NCI-H2227 (cell line): ENCODE measurements at regions not wholly inside any gene's neighbourhood (a gene's known extent, or its start where the extent isn't known, plus 50 kb on each side); places are given as distances from the start of the nearest gene placed in this dataset.
"Not testable (repeated sequence)": the region's sequence is repeated elsewhere in the genome, so short reads cannot be mapped to it uniquely, and the experiment has no call there.

Experiments used
- DNase-seq: peaks from one replicate; lab custom pipeline; 2025; ENCODE audit not compliant: unreplicated experiment; lab: John Stamatoyannopoulos, UW

DNA sequence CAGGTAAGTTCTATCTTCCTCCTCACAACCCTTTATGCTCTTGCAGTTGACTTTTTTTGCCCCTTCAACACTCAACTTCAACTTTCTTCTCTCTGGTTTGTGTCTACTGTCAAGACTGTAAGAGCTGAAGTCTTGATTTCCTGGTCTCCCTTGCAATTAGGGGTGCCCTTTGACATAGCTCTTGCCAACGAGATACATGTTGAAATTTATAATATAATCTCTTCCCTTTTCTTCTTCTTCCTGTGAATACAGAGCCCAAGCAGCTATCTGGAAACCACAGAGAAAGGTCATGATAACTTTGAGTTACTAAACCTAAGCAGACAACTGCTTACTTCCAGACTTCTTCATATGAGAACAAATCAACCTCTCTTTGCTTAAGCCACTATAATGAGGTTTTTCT is 163.5 kb downstream of the MC4R start:
- no peak for DNase-seq

DNA sequence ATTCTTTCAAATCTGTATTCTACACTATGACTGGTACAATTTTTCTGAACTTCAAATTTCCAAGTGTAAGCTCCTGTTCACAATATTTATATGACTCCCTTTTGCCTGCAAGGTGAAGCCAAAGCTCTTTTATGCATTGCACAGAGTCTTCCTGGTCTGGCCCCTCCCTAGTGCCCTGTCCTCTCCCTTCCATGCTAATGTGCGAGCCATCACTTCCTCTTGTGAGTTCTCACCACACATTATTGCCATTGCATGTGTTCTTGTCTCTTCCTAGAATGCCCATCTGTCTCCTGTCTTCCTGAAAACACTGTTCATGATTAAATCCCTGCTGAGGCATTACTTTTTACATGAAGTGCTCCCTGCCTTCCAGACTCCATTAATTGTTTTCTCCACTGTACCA is 169.9 kb downstream of the MC4R start:
- no peak for DNase-seq

DNA sequence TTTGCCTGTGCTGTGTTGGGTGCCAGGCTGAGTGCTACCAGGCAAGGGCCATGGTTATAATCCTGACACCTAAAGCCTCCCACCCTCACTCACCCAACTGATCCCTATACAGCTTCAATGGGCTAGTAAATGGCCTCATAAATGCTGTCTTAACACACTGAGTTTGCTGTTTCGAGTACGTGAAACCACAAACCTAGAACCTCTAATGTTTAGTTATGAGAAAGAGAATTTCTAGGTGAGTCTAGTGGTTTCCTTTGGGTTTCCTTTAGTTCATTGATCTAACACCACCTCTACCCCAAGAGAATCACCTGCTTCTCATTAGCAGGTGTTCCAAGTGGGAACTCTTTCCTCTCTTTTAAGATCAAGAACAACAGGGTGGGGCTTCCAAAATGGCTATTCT is 172.0 kb downstream of the MC4R start:
- DNase-seq, result no peak

DNA sequence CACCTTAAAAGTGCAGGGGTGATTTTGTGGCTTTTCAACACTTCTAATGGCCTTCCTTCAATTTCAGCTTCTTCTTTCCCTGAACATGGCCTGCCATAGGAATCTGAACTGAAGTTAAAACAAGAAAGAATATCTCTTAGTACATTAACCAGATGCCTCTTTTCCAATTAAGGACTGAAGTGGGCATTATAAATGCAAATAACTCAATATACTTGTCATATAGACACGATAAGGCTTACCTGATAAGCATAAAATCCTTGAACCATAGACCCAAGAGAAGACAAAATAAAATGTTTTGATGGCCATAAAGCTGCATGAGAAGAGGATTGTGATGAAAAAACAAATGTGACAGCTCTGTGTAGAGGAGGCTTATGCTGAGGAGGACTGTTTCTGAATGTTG is 173.1 kb downstream of the MC4R start:
- DNase-seq, result no peak

DNA sequence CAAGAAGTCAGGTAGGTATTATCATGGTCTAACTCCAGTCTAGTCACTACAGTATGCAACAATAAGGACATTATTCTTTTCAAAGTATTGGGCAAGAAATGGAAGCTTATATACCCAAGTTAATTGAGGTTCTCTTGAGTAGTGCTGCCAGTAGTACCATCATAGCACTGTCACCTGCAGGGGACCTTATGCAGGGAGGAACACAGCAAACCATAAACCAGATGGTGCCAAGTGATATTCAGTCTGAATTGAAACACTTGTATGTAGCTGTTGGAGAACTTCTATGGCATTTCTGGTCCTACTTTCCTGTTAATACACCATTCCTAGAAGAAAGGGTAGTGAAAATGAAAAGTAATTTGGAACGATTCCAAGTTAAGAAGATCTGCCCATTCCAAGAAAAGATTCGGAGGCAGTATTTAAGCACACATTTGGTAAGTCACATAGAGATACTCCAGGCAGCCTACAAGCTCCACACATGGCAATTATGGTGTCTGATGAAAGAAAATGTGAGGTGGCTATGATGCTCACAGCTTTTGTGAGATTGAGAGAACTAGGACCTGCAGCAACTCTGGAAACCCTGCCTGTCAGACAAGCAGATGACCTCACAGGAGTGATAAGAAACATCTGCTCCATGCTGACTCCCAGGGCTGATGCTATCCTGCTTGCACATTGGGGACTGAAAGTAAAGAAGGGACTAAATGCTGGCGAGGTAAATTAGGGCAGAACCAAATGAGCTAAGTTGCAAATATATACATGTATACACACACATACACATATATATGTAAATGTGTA is 174.7 kb downstream of the MC4R start:
- DNase-seq, result no peak

DNA sequence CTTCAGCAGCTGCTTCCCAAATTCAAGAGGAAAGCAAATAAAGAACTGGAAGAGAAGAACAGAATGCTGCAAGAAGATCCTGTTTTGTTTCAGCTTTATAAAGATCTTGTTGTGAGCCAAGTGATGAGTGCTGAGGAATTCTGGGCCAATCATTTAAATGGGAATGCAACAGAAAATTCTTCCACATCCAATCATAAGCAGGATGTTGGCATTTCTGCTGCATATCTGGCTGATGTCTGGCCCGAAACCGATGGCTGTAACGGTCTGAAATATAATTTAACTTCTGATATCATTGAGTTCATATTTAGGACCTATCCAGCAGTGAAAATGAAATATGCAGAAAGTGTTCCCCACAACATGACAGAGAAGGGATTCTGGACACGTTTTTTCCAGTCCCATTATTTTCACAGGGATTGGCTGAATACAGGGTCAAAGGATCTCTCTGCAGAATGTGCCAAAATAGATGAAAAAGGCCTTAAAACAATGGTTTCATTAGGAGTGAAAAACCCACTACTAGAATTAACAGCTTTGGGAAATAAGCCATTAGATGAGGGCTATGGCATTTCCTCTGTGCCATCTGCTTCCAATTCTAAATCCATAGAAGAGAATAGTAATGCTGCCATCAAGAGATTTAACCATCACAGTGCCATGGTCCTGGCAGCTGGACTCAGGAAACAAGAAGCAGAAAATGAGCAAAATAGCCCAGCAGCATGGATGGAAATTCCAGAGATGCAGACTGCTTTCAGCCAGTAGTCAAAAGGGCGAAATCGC is 175.6 kb downstream of the MC4R start:
- no peak for DNase-seq

DNA sequence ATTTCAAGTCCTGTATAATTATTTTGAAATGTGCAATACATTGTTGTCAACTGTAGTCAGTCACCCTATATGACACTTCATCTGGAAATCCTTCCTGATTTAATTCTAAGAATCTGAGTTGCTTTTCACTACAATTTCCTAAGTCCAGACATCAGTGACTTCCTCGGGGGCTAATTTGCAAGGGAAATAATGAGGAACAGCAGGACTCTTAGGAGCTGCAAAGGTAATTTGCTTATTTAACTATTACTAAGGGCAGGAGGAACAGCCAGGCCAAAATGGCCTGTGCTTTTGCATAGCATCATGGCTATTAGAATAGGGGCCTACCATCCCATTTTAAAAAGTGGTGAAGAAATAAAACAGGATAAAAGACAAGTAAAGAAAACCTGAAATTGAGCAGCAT is 178.8 kb downstream of the MC4R start:
- DNase-seq, result no peak

DNA sequence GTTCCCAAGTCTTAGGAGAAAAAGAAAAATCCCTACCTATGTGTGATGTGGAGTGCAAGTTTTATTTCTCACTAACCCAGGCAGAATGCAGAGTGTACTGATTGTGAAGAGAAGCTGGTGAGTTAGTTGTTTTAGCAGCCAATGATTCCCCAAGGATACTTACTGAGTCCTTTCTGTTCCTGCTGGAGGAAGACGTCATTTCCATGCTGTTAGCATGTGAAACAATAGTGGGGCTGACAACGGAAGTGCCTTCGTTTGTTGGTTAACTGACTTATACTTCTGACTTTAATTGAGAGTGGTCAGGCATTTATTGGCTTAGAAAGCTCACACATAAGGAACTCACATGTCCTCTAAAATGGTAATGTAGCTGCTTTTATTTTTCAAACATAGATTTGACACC is 180.6 kb downstream of the MC4R start:
- no peak for DNase-seq

DNA sequence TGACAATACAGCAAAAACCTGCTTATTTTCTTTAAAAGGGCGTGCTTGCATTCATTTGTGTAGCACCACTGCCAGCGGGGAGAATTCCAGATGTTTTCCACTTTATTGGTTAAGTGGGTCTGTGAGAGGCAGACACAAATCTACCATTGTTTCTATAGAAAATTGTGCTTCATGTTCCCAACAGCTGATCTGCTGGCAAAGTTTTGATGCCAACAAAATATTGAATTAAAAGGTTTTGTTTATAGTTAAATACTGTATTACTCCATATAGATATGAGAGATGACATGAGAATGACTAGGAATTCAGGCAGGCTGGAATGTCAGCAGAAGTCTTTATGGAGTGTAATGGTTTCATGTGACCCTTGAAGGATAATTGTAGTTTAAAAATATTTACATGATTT is 182.7 kb downstream of the MC4R start:
- no peak for DNase-seq

DNA sequence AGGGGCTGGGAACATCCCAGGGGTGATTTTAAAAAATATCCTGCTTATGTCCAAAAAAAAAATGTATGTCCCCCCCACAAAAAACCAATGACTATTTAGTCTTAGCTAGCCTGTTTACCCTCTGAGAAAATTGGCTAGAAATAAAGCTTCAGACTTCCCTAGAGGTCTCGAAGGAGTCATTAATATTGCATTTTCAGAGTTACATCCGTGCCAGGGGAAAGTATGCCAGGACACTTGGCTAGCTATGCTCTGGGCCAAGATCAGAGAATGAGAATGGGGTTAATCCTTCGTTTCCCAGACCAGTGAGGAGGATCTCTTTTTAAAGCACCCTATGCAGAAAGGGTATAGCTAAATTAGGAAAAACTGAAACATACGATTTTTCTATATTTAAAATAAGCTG is 183.6 kb downstream of the MC4R start:
- DNase-seq, result no peak

DNA sequence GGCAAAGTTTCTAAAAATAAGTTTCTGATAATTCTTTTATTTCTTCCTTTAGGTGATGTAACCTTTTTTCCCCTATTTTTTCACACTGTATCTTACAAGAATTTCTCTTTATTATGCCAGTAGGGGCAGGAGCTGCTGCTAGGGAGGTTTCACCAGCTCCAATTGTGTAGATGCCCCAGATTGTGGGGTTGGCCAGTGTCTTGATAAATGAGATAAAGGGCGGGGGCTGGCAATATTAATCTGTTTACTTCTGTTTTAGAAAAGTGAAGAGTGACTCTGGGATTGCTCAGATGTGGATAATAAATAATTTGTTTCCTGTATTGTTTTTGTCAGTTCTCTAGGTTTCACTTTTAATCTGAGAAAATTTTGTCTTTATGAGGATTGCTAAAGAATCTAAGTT is 190.4 kb downstream of the MC4R start:
- no peak for DNase-seq

DNA sequence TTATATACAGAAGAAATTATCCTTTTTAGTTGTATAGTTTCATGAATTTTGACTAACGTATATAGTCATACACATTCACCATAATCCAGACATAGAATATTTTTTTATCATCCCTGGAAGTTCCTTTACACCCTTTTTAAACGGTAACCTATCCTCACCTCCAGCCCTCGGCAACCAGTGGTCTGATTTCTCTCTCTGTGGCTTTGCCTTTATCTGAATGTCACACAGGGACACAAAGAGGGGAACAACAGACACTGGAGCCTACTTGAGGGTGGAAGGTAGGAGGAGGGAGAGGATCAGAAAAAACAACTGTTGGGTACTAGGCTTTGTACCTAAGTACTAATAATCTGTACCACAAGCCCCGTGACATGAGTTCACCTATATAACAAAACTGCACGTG is 191.9 kb downstream of the MC4R start:
- no peak for DNase-seq

DNA sequence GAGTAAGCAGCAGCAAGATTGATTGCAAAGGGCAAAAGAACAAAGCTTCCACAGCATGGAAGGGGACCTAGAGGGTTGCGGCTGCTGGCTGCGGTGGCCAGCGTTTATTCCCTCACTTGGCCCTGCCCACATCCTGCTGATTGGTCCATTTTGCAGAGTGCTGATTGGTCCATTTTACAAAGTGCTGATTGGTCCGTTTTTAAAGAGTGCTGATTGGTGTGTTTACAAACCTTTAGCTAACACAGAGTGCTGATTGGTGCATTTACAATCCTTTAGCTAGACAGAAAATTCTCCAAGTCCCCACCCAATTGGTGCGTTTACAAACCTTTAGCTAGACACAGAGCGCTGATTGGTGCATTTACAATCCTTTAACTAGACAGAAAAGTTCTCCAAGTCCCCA is 194.4 kb downstream of the MC4R start:
- DNase-seq, result not testable (repeated sequence)

DNA sequence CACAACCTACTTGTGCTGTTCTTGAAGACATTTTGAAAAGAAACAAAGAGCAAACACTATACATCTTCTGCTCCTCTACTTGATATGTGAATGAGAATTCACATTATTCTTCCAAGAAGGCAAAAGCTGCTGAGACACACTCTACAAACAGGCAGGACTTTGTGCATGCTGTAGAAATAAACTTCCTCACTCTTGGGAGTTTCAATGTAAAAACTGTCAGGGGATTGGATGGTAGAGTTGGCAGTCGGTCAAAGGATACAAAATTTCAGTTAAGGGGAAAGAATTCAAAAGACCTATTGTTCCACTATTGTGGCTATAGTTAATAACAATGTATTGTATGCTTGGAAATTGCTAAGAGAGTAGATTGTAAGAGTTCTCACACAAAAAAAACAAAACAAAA is 196.3 kb downstream of the MC4R start:
- DNase-seq, result no peak

DNA sequence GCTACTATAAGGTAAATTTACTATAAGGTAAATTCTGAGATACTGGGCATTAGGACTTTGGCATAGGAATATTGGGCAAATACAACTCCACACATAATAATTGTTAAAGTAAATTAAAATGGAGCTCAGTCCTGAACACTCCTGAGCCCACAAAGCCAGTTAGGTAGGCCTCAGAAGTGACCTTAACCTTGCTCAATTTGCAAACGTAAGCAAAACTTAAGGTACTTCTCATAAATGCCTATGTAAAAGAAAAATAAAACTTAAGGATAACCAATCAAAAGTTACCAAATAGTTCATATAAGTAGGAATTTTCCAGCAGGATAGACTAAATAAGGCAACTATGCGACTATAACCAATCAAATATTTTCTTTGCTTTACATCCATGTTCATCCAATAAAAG is 197.7 kb downstream of the MC4R start:
- no peak for DNase-seq

DNA sequence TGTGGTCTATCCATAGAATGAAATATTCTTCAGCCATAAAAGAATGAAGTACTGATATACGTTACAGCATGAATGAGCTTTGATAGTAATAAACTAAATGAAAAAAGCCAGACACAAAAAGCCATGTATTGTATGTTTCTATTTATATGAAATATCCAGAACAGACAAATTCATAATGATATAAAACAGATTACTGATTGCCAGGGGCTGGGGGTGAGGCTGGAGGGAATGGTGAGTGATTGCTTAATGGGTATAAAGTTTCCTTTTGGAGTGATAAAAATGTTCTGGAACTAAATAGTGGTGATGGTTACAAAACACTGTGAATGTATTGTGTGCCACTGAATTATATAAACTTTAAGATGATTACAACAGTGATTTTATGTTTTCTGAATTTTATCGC is 200.5 kb downstream of the MC4R start:
- DNase-seq, result no peak

DNA sequence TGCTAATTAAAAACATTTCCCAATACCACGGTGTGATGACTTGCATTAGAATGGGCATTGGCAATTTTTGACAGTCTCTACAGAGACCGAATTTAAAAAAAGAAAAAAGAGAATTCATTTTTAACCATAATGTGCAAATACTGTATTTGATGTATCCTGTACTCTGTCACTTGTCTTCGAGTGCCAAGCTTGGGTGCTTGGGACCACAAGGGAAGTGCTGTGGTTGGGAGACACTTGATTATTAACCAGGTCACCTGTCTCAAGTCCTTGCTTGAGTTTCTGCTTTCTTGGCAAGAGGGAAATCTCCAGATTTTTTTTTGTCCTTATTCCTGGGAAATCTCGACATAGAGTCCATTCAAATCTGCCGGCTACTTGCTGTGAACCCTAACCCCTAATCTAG is 209.0 kb downstream of the MC4R start:
- no peak for DNase-seq

DNA sequence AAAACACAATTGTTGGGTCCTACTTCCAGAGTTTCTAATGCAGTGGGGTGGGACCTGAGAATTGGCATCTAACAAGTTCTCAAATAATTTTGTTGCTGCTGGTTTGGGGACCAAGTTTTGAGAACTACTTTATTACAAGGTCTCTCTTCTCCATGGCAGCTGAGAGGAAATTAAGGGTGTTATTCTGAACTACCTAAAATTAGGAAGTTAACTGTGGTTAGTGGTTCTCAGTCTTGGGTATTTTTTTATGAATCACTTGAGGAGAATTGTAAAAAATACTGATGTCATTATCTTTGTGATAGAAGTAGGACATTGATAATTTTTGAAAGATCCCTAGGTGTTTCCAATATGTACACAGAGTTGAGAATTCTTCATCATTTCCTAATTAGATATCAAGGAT is 210.2 kb downstream of the MC4R start:
- no peak for DNase-seq

DNA sequence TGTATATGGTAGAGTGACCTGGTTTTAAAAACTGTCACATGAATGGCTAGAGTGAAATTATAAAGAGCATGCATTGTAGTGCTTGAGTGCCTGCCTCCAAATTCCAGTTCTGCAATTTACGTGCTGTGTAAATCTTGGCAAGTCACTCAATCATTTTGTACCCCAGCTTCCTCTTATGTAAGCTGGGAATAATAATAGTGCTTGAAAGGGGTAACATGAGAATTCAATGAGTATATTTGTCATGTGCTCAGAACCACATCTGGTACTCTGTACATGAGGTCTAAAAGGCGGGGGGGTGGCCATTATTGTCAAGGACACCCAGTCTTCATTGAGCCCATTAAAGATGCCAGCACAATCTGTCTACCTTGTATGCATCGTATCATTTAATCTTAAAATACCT is 214.8 kb downstream of the MC4R start:
- DNase-seq, result no peak

DNA sequence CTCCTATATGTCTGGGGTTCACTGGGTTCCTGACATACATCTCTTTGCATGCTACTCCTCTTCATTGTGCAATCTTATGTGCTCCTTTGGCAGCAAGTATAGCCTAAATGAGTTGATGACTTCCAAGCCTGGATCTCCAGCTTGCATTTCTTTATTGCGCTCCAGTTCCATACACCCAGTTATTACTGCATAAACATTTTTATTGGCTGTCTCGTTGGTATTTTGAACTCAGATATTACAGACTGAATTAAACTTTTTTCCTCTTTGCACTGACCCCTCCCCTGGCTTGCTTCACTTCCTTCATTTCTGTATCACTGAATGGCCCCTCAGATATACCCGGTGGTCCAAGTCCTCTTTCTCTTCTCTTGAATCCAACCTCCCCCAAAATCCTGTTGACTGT is 219.2 kb downstream of the MC4R start:
- no peak for DNase-seq

DNA sequence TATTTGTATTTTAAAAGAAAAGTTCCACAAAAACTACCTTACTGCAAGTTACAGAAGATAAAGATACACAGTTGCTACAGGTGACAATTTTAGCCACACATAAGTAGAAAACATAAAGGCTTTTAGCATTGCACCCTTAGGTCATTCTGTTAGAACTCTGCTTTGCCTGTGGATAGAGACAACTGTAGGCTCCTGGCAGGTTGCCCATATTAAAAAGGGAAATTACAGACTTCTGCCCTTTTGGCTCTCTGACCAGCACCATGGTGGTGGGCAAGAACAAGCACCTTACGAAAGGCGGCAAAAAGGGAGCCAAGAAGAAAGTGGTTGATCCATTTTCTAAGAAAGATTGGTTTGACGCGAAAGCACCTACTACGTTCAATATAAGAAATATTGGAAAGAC is 223.3 kb downstream of the MC4R start:
- no peak for DNase-seq

DNA sequence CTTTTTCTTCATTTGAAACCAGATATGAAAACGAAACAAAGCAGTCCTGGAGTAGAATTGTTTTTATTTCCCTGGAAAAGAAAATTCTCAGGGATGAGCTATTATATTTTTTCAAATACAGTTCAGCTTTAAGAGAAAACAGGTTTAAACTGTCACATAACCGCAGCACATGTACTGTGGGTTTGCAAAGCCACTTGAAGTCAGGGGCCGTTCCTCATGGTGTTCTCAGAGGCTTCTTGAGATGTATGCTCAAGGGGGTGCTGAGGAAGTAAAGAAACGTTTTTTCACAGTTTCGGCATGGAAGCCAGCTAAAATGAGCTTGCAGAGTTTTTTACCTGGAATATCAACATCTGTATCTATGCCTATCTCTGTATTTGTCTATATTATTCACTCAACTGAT is 225.3 kb downstream of the MC4R start:
- DNase-seq, result no peak
